HCT116 (cell line): ENCODE measurements at regions not wholly inside any gene's neighbourhood (a gene's known extent, or its start where the extent isn't known, plus 50 kb on each side); places are given as distances from the start of the nearest gene placed in this dataset.

Experiments used
- ATAC-seq: fragments of 200-7000 bp; cut with Tn5 transposase; 2 replicates; pipeline ENCODE4 v1.9.1; 2020; ENCODE audit warnings: mild to moderate bottlenecking, moderate library complexity
- BruUV-seq: library from RNA; stranded (reverse); fragments of 400-500 nt; replicated peaks from 2 replicates; lab custom pipeline; 2021; lab: Mats Ljungman, UMichigan
- CTCF ChIA-PET: fragments of 300-600 bp; sonication (Branson Sonifier 250); formaldehyde crosslinking; loops from one replicate; lab custom pipeline; 2021; ENCODE audit warnings: antibody characterized with exemption; lab: Charles Lee
- POLR2A ChIA-PET: fragments of 300-600, 350-600 bp; sonication (Branson Sonifier 250); formaldehyde crosslinking; loops from one replicate; lab custom pipeline; 2021; ENCODE audit warnings: antibody characterized with exemption; lab: Charles Lee
- RAD21 ChIA-PET, 2 experiments: fragments of 300-600 bp; sonication (Branson Sonifier 250); formaldehyde crosslinking; loops; one replicate each; lab custom pipeline; 2023; ENCODE audit warnings: low total read pairs in 2 of 2; ENCODE audit not compliant: uncharacterized antibody in 2 of 2, unreplicated experiment in 2 of 2, low non-redundant PET in 1 of 2; lab: Charles Lee
- DNase-seq: peaks from one replicate; pipeline ENCODE4 v3.0.0-alpha.2; 2010; ENCODE audit warnings: low read depth, low spot score
- H2AFZ ChIP-seq: fragments of 200-600 bp; shearing (Covaris generic), sonication (generic); 2 replicates; pipeline ENCODE4 v1.6.1; 2017; ENCODE audit warnings: low read depth, mixed run types, mixed read lengths, antibody characterized with exemption, low read length; ENCODE audit not compliant: poor library complexity, severe bottlenecking
- H3K27ac ChIP-seq: 2 replicates; pipeline ENCODE4 v1.5.1; 2012; ENCODE audit warnings: low read depth, low read length
- H3K27me3 ChIP-seq: fragments of 200-600 bp; sonication (generic); 2 replicates; pipeline ENCODE4 v1.6.1; 2016; ENCODE audit warnings: mixed run types, low read length, mixed read lengths; ENCODE audit not compliant: insufficient read depth
- H3K36me3 ChIP-seq, 2 experiments: fragments of 200-500 bp in 1 of 2; fragments of 200-600 bp in 1 of 2; sonication (Bioruptor generic) in 1 of 2; sonication (generic) in 1 of 2; 2 replicates each; pipeline versions ENCODE4 v1.5.1 to v1.6.1; 2014 to 2016; ENCODE audit warnings: low read length in 2 of 2, inconsistent platforms in 1 of 2, mixed read lengths in 1 of 2, mixed run types in 1 of 2; ENCODE audit not compliant: insufficient read depth in 2 of 2, control insufficient read depth in 1 of 2
- H3K4me1 ChIP-seq, 2 experiments: fragments of 200-600 bp in 1 of 2; sonication (generic) in 1 of 2; 2 replicates each; pipeline versions ENCODE4 v1.5.1 to v1.6.1; 2012 to 2017; ENCODE audit warnings: low read length in 2 of 2, inconsistent platforms in 1 of 2, mild to moderate bottlenecking in 1 of 2, mixed read lengths in 1 of 2, mixed run types in 1 of 2, moderate library complexity in 1 of 2; ENCODE audit not compliant: insufficient read depth in 2 of 2, control insufficient read depth in 1 of 2
- H3K4me2 ChIP-seq: fragments of 200-600 bp; sonication (generic); 2 replicates; pipeline ENCODE4 v1.6.1; 2017; ENCODE audit warnings: mixed run types, low read length, mixed read lengths
- H3K4me3 ChIP-seq, 2 experiments: fragments of 200-600 bp in 1 of 2; sonication (generic) in 1 of 2; replicated peaks in 1 of 2; 2 replicates each; pipeline ENCODE4 v1.5.1; 2011 to 2016; ENCODE audit warnings: low read length in 2 of 2, control low read depth in 1 of 2, low read depth in 1 of 2, mild to moderate bottlenecking in 1 of 2, mixed read lengths in 1 of 2, mixed run types in 1 of 2
- H3K79me2 ChIP-seq: fragments of 200-600 bp; sonication (generic); 2 replicates; pipeline ENCODE4 v1.6.1; 2017; ENCODE audit warnings: mild to moderate bottlenecking, mixed run types, low read length, moderate library complexity, mixed read lengths; ENCODE audit not compliant: insufficient read depth
- H3K9ac ChIP-seq: fragments of 200-600 bp; sonication (generic); 2 replicates; pipeline ENCODE4 v1.6.1; 2016; ENCODE audit warnings: low read length, mixed read lengths
- H3K9me2 ChIP-seq: fragments of 200-600 bp; sonication (generic), shearing (Covaris generic); 2 replicates; pipeline ENCODE4 v1.6.1; 2017; ENCODE audit warnings: mixed run types, mild to moderate bottlenecking, moderate library complexity; ENCODE audit not compliant: insufficient read depth
- H3K9me3 ChIP-seq, 2 experiments: fragments of 200-500 bp in 1 of 2; fragments of 200-600 bp in 1 of 2; sonication (Bioruptor generic) in 1 of 2; sonication (generic) in 1 of 2; 2 replicates each; pipeline ENCODE4 v1.6.1; 2014 to 2017; ENCODE audit warnings: low read length in 2 of 2, mixed read lengths in 2 of 2, inconsistent platforms in 1 of 2, low read depth in 1 of 2, mild to moderate bottlenecking in 1 of 2, mixed run types in 1 of 2, moderate library complexity in 1 of 2; ENCODE audit not compliant: control insufficient read depth in 1 of 2, insufficient read depth in 1 of 2
- H4K20me1 ChIP-seq: fragments of 200-600 bp; sonication (generic), shearing (Covaris generic); 2 replicates; pipeline ENCODE4 v1.6.1; 2017; ENCODE audit warnings: mixed run types, mild to moderate bottlenecking, moderate library complexity; ENCODE audit not compliant: insufficient read depth
- ATF3 ChIP-seq: IDR thresholded peaks from 2 replicates; pipeline ENCODE4 v1.6.1; 2012
- CBX3 ChIP-seq: IDR thresholded peaks from 2 replicates; pipeline ENCODE4 v1.6.1; 2012; ENCODE audit warnings: low read depth
- CEBPB ChIP-seq: IDR thresholded peaks from 2 replicates; pipeline ENCODE4 v1.6.1; 2012; ENCODE audit warnings: low read depth
- CTCF ChIP-seq, 3 experiments: fragments of 200-600 bp in 1 of 3; sonication (generic) in 1 of 3; IDR thresholded peaks in 2 of 3; conservative IDR thresholded peaks in 1 of 3; 2 replicates each; pipeline ENCODE4 v1.5.1; 2012 to 2017; ENCODE audit warnings: low read depth in 2 of 3, low read length in 2 of 3, antibody characterized with exemption in 1 of 3, borderline replicate concordance in 1 of 3, control low read depth in 1 of 3, mild to moderate bottlenecking in 1 of 3, mixed read lengths in 1 of 3, mixed run types in 1 of 3, moderate library complexity in 1 of 3; ENCODE audit not compliant: insufficient read depth in 1 of 3
- EGR1 ChIP-seq: IDR thresholded peaks from 2 replicates; pipeline ENCODE4 v1.6.1; 2012; ENCODE audit warnings: low read depth
- ELF1 ChIP-seq: IDR thresholded peaks from 2 replicates; pipeline ENCODE4 v1.6.1; 2012; ENCODE audit warnings: low read depth, borderline replicate concordance
- EZH2phosphoT487 ChIP-seq: fragments of 200-600 bp; IDR thresholded peaks from 2 replicates; pipeline ENCODE4 v1.6.1; 2018; ENCODE audit warnings: antibody characterized with exemption, borderline replicate concordance
- FOSL1 ChIP-seq: IDR thresholded peaks from 2 replicates; pipeline ENCODE4 v1.6.1; 2012; ENCODE audit warnings: low read depth
- JUND ChIP-seq: IDR thresholded peaks from 2 replicates; pipeline ENCODE4 v1.6.1; 2012
- POLR2A ChIP-seq: IDR thresholded peaks from 2 replicates; pipeline ENCODE4 v1.7.0; 2011; ENCODE audit warnings: borderline replicate concordance; ENCODE audit not compliant: insufficient read depth, insufficient read length; ENCODE audit errors: extremely low read depth
- RAD21 ChIP-seq: IDR thresholded peaks from 2 replicates; pipeline ENCODE4 v1.6.1; 2012; ENCODE audit warnings: low read depth, mild to moderate bottlenecking
- REST ChIP-seq: IDR thresholded peaks from 2 replicates; pipeline ENCODE4 v1.6.1; 2012; ENCODE audit warnings: low read depth
- TCF7L2 ChIP-seq: IDR thresholded peaks from 2 replicates; pipeline ENCODE4 v1.7.0; 2011; ENCODE audit warnings: borderline replicate concordance, inconsistent platforms; ENCODE audit not compliant: insufficient read depth, insufficient read length; ENCODE audit errors: extremely low read depth
- YY1 ChIP-seq: IDR thresholded peaks from 2 replicates; pipeline ENCODE4 v1.6.1; 2011; ENCODE audit warnings: low read length, low read depth, moderate library complexity, mild to moderate bottlenecking; ENCODE audit not compliant: insufficient replicate concordance; ENCODE audit errors: extremely low read depth
- ZBTB33 ChIP-seq: IDR thresholded peaks from 2 replicates; pipeline ENCODE4 v1.6.1; 2011; ENCODE audit warnings: mild to moderate bottlenecking, low read length, moderate library complexity; ENCODE audit not compliant: insufficient replicate concordance; ENCODE audit errors: extremely low read depth
- ZFX ChIP-seq: fragments of 450-650 bp; IDR thresholded peaks from 2 replicates; pipeline ENCODE4 v1.6.1; 2017
- ZNF274 ChIP-seq: fragments of 200-500 bp; sonication (Bioruptor generic); IDR thresholded peaks from 2 replicates; pipeline ENCODE4 v1.6.1; 2014; ENCODE audit warnings: mild to moderate bottlenecking, low read depth, low read length, inconsistent platforms
- intact Hi-C: fragments of 100-400 bp; cut with micrococcal nuclease; formaldehyde crosslinking; loops from 2 replicates; pipeline ENCODE4 v1.10.0; 2022

GRCh38 chr2:176641436-176641835 lies 372.2 kb downstream of the MTX2 start:
- H3K79me2 ChIP-seq = no peaks in the 10 kb centered on the region
- no peak for DNase-seq
- TF ChIP-seq TCF7L2 = no peak
- TF ChIP-seq POLR2A = no peak
- no peak for TF ChIP-seq CEBPB
- TF ChIP-seq YY1 = no peak
- no peak for TF ChIP-seq ZBTB33
- no peak for TF ChIP-seq CTCF (IDR thresholded peaks at IDR 0.05 in 2 of 3, conservative IDR thresholded peaks at IDR 0.05 in 1 of 3; ENCODE audit: borderline replicate concordance in 1 of 3, insufficient read depth in 1 of 3, low read depth in 2 of 3, low read length in 2 of 3)
- no peak for TF ChIP-seq REST
- TF ChIP-seq JUND = no peak
- TF ChIP-seq ATF3 = no peak
- no peak for TF ChIP-seq FOSL1
- no peak for TF ChIP-seq ZFX
- TF ChIP-seq RAD21 = no peak
- no peak for TF ChIP-seq CBX3
- TF ChIP-seq ZNF274 = no peak
- TF ChIP-seq EGR1 = no peak
- TF ChIP-seq ELF1 = no peak
- no peak for TF ChIP-seq EZH2phosphoT487
- TF ChIP-seq, all 23 proteins: peak for 0
- ATAC-seq = no peak
- Histone ChIP-seq H3K9ac (no peak overlapping the region), H3K4me3 (no peak overlapping the region), H3K4me2 (no peak overlapping the region), H3K9me2 (no peaks in the 10 kb centered on the region), H2AFZ (no peak overlapping the region), H3K27me3 (no peaks in the 10 kb centered on the region), H3K9me3 (no peaks in the 10 kb centered on the region), H3K4me1 (peaks cover 0 to 9% of the 10 kb centered on the region in 2 experiments; a peak in 1 of 4 replicates), H4K20me1 (no peaks in the 10 kb centered on the region), H3K36me3 (no peaks in the 10 kb centered on the region), H3K27ac (no peak overlapping the region)
- ChIA-PET RAD21 (no interaction called here), CTCF (interaction anchor here (0.9 to 2.8 kb wide), 3 partner anchors 10 to 501 kb away, joined by 4 to 14 read pairs (median 7); no protein-coding TSS in a partner anchor), POLR2A (no interaction called here)
- no TSS peak for BruUV-seq
- intact Hi-C loops = no loop called here
